Sigmoid colon (tissue), 6 donors: ENCODE measurements at regions not wholly inside any gene's neighbourhood (a gene's known extent, or its start where the extent isn't known, plus 50 kb on each side); places are given as distances from the start of the nearest gene placed in this dataset.

Source experiments
- DNase-seq: peaks from one replicate; pipeline ENCODE4 v3.0.0-alpha.2; 2019
- H3K27ac ChIP-seq, 4 donors: fragments of 200-600 bp; sonication (generic); one replicate each; pipeline ENCODE4 v1.5.1; 2016 to 2019; ENCODE audit warnings: mild to moderate bottlenecking in 1 of 4
- H3K27me3 ChIP-seq, 3 donors: fragments of 200-600 bp; sonication (generic); one replicate each; pipeline ENCODE4 v1.5.1; 2019; ENCODE audit warnings: mild to moderate bottlenecking in 1 of 3
- H3K36me3 ChIP-seq, 4 donors: fragments of 200-600 bp; sonication (generic); one replicate each; pipeline ENCODE4 v1.5.1; 2016 to 2019
- H3K4me1 ChIP-seq, 4 donors: fragments of 200-600 bp; sonication (generic); one replicate each; pipeline ENCODE4 v1.5.1; 2017 to 2019
- H3K4me3 ChIP-seq, 4 donors: fragments of 200-600 bp; sonication (generic); one replicate each; pipeline ENCODE4 v1.5.1; 2017 to 2019; ENCODE audit warnings: mild to moderate bottlenecking in 2 of 4, moderate library complexity in 1 of 4
- H3K9me3 ChIP-seq, 4 donors: fragments of 200-600 bp in 3 of 4; sonication (generic) in 3 of 4; one replicate each; pipeline versions ENCODE4 v1.5.1 to v1.6.1; 2013 to 2019
- CTCF ChIP-seq, 4 experiments: fragments of 450-650 bp in 3 of 4; fragments of 200-600 bp in 1 of 4; IDR thresholded peaks; one replicate each; pipeline ENCODE4 v1.5.1; 2016 to 2019; ENCODE audit warnings: antibody characterized with exemption in 4 of 4, mild to moderate bottlenecking in 3 of 4, moderate library complexity in 2 of 4
- EP300 ChIP-seq, 4 donors: sonication (generic); formaldehyde crosslinking; IDR thresholded peaks; one replicate each; pipeline ENCODE4 v1.6.1; 2017; ENCODE audit warnings: antibody characterized with exemption in 4 of 4
- POLR2A ChIP-seq, 2 donors: fragments of 450-650 bp; IDR thresholded peaks; one replicate each; pipeline ENCODE4 v1.6.1; 2016; ENCODE audit warnings: antibody characterized with exemption in 2 of 2, mild to moderate bottlenecking in 2 of 2, moderate library complexity in 2 of 2
- POLR2AphosphoS5 ChIP-seq, 4 donors: sonication (generic); formaldehyde crosslinking; IDR thresholded peaks; one replicate each; pipeline ENCODE4 v1.6.1; 2017; ENCODE audit warnings: antibody characterized with exemption in 4 of 4
- WGBS, 2 donors: extraction: QIAGEN DNeasy Blood & Tissue Kit; methylation state at CpG; one replicate each; pipeline ENCODE4 v1.1.7; 2013; 5-methylcytosine and 5-hydroxymethylcytosine counted together
- intact Hi-C: fragments of 100-400 bp; cut with DNase I; formaldehyde crosslinking; loops from one replicate; pipeline ENCODE4 v1.15.1; 2023
- donor health status: healthy with polysubstance abuse.
- donor health status: healthy.

DNA sequence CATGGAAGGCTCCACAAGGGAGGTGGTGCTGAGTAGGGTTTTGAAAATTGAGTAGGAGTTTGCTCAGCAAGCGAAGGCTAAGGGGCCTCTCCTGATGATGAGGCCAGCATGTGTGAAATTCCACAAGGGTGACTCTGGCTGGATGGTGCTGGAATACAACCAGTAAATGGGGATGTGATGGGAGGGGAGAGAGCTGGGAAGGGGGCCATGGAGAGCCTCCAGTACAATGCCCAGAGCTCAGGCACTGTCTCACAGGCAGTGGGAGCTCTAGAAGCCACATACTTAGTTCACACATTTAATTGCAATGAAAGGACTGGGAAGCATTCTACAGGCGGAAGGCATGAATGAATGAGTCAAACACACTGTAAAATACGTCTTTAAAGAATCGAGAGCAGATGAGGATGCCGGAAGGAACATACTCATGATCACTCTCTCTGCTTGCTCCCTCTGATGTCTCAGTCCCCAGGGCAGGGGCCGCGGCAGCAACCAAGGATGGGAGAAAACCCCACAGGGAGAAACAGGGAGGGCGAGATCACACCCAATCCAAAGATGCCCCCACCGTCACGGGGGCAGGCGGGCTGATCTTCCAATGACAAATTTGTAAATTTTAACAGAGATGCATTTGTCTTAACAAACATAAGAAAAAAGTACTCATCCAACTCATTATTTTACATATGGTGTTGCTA, 261.0 kb downstream of the NSG2 start:
- Histone ChIP-seq H3K4me3 (no peak overlapping the region), H3K36me3 (no peaks in the 10 kb centered on the region), H3K27ac (no peak overlapping the region), H3K9me3 (no peaks in the 10 kb centered on the region), H3K27me3 (peaks cover 0 to 16% (median 0%) of the 10 kb centered on the region in 3 donors), H3K4me1 (peaks cover 0 to 2% (median under 1%) of the 10 kb centered on the region in 4 donors)
- 82 to 84% methylated on average over 11 of the region's 11 CpGs for WGBS, 2 donors
- intact Hi-C loops = no loop called here
- TF ChIP-seq POLR2AphosphoS5 (IDR thresholded peaks at IDR 0.05) (no peak), EP300 (IDR thresholded peaks at IDR 0.05) (no peak), CTCF (IDR thresholded peaks at IDR 0.05) (no peak), POLR2A (IDR thresholded peaks at IDR 0.05) (no peak)
- no peak for DNase-seq

GRCh38 chr5:174307031-174307408, 261.5 kb downstream of the NSG2 start:
- WGBS, 2 donors = 58 to 62% methylated on average over 11 of the region's 11 CpGs
- DNase-seq = no peak

GRCh38 chr5:174307656-174308271, 262.3 kb downstream of the NSG2 start:
- H3K4me3 ChIP-seq = no peak overlapping the region
- no peak for DNase-seq
- peaks cover 0 to 13% (median 10%) of the 10 kb centered on the region in 4 donors for H3K4me1 ChIP-seq
- 79 to 83% methylated on average over 12 of the region's 12 CpGs for WGBS, 2 donors
- H3K27ac ChIP-seq = no peak overlapping the region
- TF ChIP-seq CTCF (IDR thresholded peaks at IDR 0.05) = no peak
- no peak for TF ChIP-seq EP300 (IDR thresholded peaks at IDR 0.05)
- TF ChIP-seq POLR2A (IDR thresholded peaks at IDR 0.05) = no peak
- TF ChIP-seq POLR2AphosphoS5 (IDR thresholded peaks at IDR 0.05) = no peak
- peaks cover 0 to 25% (median 4%) of the 10 kb centered on the region in 3 donors for H3K27me3 ChIP-seq
- no peaks in the 10 kb centered on the region for H3K36me3 ChIP-seq
- intact Hi-C loops = no loop called here
- H3K9me3 ChIP-seq = no peaks in the 10 kb centered on the region

More at GRCh38 chr5:174307031-174307408, 261.5 kb downstream of the NSG2 start:
- H3K4me3 ChIP-seq = no peak overlapping the region
- no peak for TF ChIP-seq POLR2AphosphoS5 (IDR thresholded peaks at IDR 0.05)
- no peak for TF ChIP-seq CTCF (IDR thresholded peaks at IDR 0.05)
- no peak for TF ChIP-seq POLR2A (IDR thresholded peaks at IDR 0.05)
- TF ChIP-seq EP300 (IDR thresholded peaks at IDR 0.05) = no peak
- no peaks in the 10 kb centered on the region for H3K9me3 ChIP-seq
- intact Hi-C loops = no loop called here
- H3K36me3 ChIP-seq = no peaks in the 10 kb centered on the region
- H3K4me1 ChIP-seq = peaks cover 0 to 7% (median 6%) of the 10 kb centered on the region in 4 donors
- H3K27ac ChIP-seq = no peak overlapping the region
- H3K27me3 ChIP-seq = peaks cover 0 to 20% (median 0%) of the 10 kb centered on the region in 3 donors

- intact Hi-C loops = no loop called here
- Histone ChIP-seq H3K27ac (no peak overlapping the region), H3K4me1 (peaks cover 0 to 13% (median 10%) of the 10 kb centered on the region in 4 donors), H3K36me3 (no peaks in the 10 kb centered on the region), H3K4me3 (no peak overlapping the region), H3K9me3 (no peaks in the 10 kb centered on the region), H3K27me3 (peaks cover 0 to 33% (median 4%) of the 10 kb centered on the region in 3 donors)
- DNase-seq = no peak
- WGBS, 2 donors = 73 to 85% methylated on average over 14 of the region's 14 CpGs
- TF ChIP-seq POLR2AphosphoS5 (IDR thresholded peaks at IDR 0.05) = no peak
- TF ChIP-seq EP300 (IDR thresholded peaks at IDR 0.05) = no peak
- TF ChIP-seq CTCF (IDR thresholded peaks at IDR 0.05) = no peak
- TF ChIP-seq POLR2A (IDR thresholded peaks at IDR 0.05) = no peak
Measured at GRCh38 chr5:174309131-174309795, 263.8 kb downstream of the NSG2 start.
